Urothelium cell line (cell line): ENCODE measurements at regions not wholly inside any gene's neighbourhood (a gene's known extent, or its start where the extent isn't known, plus 50 kb on each side); places are given as distances from the start of the nearest gene placed in this dataset.

Experiments
- DNase-seq: peaks from one replicate; pipeline ENCODE4 v3.0.0; 2011; ENCODE audit warnings: low spot score, mixed read lengths
- FAIRE-seq: peaks from 2 replicates; lab custom pipeline; 2011; peaks lifted over from hg19 to GRCh38; lab: Jason Lieb, UNC

DNA sequence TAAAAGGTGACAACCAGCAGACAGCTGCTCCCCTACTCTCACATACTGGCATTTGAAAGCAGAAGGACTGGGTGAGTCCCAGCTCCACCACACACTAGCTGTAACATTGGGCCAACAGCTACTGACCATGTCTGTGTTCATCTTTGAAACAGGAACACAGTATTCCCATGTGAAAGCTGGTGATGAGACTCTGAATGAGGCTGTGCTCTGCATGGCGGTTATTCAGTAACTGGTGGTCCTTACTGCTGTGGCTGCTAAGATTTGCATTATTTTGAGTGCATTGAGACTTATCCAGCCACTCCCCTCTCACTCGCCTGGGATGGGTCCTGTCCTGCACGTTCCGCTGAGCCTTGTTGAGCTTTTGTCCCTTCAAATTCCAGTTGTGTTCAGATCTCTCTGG is 342.9 kb downstream of the FOXL1 start:
- DNase-seq (no peak), FAIRE-seq (no peak)

DNA sequence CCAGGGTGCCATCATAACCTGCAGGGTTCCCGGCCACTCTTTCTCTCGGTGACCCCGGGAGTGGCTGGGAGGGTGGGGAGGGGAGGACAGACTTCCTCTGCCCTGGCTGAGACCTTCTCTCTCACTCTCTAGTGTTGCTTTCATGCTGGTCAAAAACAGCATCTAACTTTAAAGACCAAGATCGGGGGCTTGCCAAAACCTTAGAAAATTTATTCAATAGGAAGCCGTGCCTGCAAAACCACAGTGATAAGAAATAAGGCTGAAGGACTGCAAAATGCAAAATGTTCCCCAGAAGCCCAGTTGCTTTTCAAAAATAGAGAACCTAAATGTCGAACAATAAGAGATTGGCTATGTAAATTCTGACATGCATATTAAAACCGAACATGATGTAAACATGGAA is 344.0 kb downstream of the FOXL1 start:
- FAIRE-seq = no peak

GRCh38 chr16:86923656-86924055 is 345.3 kb downstream of the FOXL1 start:
- no peak for FAIRE-seq
- DNase-seq = no peak

More for the DNA sequence above, 344.0 kb downstream of the FOXL1 start:
- DNase-seq = no peak

DNA sequence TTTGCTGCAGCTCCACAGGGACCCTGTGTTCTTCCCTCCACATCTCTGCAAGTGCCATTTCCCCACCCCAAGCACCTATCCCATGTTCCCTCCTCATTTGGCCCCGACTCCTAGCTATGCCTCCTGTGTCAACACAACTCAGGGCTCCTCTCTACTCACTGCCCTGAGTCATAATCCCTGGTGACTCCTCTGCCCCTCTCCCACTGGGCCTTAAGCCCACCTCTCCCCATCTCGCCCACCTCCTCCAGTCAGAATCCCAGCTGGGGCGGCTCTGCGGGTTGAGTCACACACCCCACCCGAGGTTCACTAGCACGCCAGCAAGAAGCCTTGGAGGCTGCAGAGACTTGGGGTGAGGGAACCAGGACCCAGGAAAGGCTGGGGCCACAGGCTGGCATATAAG is 346.2 kb downstream of the FOXL1 start:
- peak; percentile 71 for DNase-seq
- FAIRE-seq = peak; percentile 73

DNA sequence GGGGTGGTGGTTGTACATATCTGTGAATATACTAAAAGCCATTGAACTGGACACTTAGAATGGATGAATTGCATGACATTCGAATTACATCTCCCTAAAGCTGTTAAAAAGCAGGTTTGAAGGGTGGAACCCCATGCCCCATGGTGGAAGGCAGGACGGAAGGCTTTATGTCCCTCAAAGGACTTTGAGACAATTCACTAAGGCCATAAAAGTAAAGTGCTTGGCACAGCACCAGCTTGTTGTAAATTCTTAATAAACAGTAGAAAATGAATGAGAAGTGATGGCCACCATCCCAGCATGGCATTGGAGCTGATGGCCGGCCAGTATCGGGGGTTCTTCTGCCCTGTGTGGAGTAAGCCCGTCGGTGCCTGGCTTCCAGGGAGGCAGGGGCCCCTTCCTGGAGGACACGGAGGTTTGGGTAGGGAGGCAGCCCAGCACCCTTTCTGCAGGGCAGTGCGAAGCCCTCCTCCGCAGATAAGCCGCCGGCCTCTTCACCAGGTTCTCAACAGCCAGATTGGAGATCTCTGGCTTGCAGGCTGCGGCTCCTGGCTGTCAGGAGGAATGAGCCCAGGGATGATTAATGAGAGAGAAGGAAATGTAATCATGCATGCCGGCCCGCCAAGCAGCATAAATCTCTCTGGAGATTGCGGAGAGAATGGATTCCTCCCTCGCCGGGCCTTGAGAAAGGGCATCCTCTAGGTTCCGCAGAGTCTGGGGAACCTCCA is 346.9 kb downstream of the FOXL1 start:
- peak; percentile 80 for DNase-seq
- FAIRE-seq = no peak

GRCh38 chr16:86926181-86927094 is 348.1 kb downstream of the FOXL1 start:
- DNase-seq = no peak
- FAIRE-seq = no peak

DNA sequence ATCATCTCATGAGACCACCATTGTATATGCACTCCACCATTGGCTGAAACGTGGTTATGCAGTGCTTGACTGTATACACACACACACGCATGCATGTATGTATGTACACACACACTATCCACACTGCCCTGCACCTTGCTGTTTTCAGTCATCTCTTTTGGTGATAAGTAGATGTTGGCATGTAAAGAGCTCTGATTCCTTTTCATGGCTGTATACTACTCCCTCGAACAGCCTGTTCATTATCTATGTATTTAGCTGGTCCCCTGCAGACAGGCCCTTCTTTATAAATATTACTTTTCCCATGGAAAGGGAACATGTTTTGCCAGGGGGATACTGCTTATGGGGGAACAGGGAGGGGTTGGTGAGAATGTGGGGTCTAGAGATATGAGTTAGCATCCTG is 349.4 kb downstream of the FOXL1 start:
- no peak for DNase-seq
- no peak for FAIRE-seq

GRCh38 chr16:86928523-86929011 is 350.2 kb downstream of the FOXL1 start:
- DNase-seq (no peak), FAIRE-seq (peak; percentile 78)

- FAIRE-seq = peak; percentile 63
- peak; percentile 88 for DNase-seq
Measured at GRCh38 chr16:86929057-86929871, 350.9 kb downstream of the FOXL1 start.

DNA sequence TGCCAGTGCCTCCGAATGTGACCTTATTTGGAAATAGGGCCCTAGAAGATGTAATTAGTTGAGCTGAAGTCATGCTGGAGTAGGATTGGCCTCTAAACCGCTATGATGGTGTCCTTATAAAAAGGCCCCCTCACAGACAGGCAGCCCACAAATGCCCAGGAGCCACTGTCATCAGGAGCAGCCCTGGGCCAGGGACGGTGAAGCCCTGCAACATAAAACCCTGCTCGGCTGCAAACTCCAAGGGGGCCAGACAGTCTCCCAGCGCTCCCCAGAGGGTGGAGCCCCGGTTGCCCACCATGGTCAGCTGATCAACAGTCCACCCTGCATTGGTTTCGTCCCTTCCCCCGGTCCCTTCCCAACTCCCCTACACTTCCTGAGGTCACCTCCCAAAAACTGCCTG is 351.7 kb downstream of the FOXL1 start:
- FAIRE-seq = no peak
- no peak for DNase-seq

DNA sequence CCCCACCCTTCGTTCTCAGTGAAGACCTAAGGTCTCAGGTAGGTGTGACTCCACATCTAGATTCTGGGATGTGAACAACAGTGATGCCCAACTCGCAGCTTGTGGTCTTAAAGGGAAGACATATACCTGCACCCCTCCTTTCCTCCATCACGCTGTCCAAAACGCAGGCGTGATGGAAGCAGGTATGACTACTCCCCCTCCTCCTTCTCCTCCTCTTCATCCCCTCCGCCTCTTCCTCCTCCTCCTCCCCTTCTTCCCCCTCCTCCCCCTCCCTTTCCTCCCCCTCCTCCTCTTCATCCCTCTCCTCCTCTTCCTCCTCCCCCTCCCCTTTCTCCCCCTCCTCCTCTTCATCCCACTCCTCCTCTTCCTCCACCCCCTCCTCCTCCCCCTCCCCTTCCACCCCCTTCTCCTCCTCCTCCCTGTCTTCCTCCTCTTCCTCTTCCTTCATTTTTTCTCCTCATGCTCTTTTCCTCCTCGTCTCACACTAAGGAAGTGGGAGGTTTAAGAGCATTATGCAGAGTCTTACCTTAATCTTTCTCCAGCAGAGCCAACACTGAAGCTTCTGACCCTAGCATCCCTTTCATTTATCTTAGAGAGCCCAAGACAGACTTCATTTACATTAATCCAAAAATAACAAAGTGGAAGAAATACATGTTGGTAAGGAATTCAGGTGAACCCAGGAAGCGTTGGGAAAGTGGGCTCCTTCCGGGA is 352.5 kb downstream of the FOXL1 start:
- FAIRE-seq (no peak), DNase-seq (no peak)

- FAIRE-seq (peak; percentile 72), DNase-seq (peak; percentile 48)
Measured at GRCh38 chr16:86931410-86931941, 353.1 kb downstream of the FOXL1 start.

GRCh38 chr16:86932130-86932982 is 354.0 kb downstream of the FOXL1 start:
- FAIRE-seq (peak; percentile 99), DNase-seq (no peak)

DNA sequence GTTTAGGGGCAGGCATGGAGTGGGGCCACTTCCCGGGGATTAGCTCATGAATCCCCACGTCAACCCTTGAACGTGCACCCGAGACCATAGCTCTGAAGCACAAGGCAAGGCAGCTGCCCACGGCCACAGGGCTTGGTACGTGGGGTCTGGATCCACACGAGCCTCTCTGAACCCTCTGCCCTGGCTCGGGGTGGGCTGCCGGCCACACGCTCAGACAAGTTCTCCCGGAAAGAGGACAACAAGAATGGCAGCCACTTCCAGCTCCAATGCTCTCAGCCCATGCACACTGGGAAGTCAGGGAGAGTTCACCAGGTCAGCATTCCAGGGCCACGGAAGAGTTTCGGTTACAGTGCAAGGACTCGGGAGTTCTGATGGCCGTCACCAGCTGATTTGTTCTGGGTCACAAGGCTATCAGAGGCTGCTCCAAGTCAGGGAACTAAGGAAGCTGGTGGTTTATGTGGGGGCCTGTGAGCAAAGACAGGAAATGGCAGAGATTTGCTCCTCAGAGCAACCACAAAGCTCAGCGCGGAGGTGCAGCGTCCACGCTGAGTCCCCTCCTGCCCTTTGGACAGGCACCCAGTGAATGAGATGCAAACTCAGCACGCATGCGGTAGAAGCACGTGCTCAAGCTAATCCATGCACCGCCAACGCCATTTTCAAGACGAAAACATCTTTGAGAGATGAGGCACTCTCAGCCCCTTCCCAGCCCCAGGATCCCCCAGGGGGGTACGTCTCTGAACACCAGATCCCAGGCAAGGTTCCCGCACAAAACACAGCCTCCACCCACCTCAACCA is 356.4 kb downstream of the FOXL1 start:
- DNase-seq (no peak), FAIRE-seq (no peak)

DNA sequence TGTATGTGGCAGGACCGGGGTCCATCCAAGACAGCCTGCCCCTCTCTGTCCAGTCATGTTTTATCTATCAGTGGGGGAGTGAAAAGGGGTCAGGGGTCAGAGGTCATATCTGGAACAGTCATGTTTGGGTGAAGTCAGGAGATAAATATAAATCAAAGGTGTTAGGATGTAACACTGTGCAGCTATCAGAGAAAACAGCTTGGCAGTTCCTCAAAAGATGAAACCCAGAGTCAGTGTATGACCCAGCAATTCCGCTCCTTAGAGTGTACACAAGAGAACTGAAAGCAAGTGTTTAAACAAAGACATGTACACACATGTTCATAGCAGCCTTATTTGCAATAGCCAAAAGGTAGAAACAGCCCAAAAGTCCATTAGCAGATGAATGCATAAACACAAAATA is 361.3 kb downstream of the FOXL1 start:
- FAIRE-seq (no peak), DNase-seq (no peak)

DNA sequence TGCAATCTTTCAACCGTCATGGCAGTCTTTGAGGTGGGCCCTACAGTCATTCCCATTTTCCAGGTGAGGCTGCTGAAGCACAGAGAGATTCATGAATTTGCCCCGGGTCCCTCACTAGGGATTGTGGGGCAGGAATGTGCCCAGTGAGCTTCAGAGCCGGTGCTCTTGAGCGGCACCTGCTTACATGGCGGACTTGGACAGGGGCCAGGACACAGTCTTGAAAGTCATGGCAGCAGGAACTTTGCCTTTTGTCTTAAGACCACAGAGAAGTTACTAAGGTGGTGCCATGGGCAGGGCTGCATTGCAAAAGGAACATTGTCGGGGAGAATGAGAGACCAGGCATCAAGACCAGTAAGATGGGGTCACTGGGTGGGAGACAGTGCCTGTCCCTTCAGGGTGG is 363.4 kb downstream of the FOXL1 start:
- no peak for DNase-seq
- FAIRE-seq = no peak

GRCh38 chr16:86942151-86943051 is 364.1 kb downstream of the FOXL1 start:
- DNase-seq = peak; percentile 62

More at GRCh38 chr16:86942151-86943051, 364.1 kb downstream of the FOXL1 start:
- FAIRE-seq = peak; percentile 9
